ENCODE measurements at regions not wholly inside any gene's neighbourhood (a gene's known extent, or its start where the extent isn't known, plus 50 kb on each side); places are given as distances from the start of the nearest gene placed in this dataset.

GRCh38 chr2:175401956-175402469 is 220.5 kb upstream of the ATP5MC3 start:
- no peak for TF ChIP-seq CTCF (IDR thresholded peaks at IDR 0.05)
- no peak overlapping the region for H3K4me3 Mint-ChIP-seq (ENCODE audit: unreplicated experiment)
- no peaks in the 10 kb centered on the region for H3K27me3 Mint-ChIP-seq (ENCODE audit: unreplicated experiment)
- no peak for DNase-seq (ENCODE audit: extremely low spot score, unreplicated experiment)
- H3K4me1 Mint-ChIP-seq (ENCODE audit: unreplicated experiment), result no peaks in the 10 kb centered on the region
- H3K27ac Mint-ChIP-seq (ENCODE audit: unreplicated experiment), result no peak overlapping the region
- H3K36me3 Mint-ChIP-seq (ENCODE audit: unreplicated experiment), result no peaks in the 10 kb centered on the region
- H3K9me3 Mint-ChIP-seq (ENCODE audit: unreplicated experiment), result no peaks in the 10 kb centered on the region

GRCh38 chr2:175400975-175401374 is 219.5 kb upstream of the ATP5MC3 start:
- H3K4me3 Mint-ChIP-seq (ENCODE audit: unreplicated experiment), result no peak overlapping the region
- no peak overlapping the region for H3K27ac Mint-ChIP-seq (ENCODE audit: unreplicated experiment)
- DNase-seq (ENCODE audit: extremely low spot score, unreplicated experiment), result no peak
- TF ChIP-seq CTCF (IDR thresholded peaks at IDR 0.05), result no peak
- no peaks in the 10 kb centered on the region for H3K36me3 Mint-ChIP-seq (ENCODE audit: unreplicated experiment)
- no peaks in the 10 kb centered on the region for H3K9me3 Mint-ChIP-seq (ENCODE audit: unreplicated experiment)
- H3K4me1 Mint-ChIP-seq (ENCODE audit: unreplicated experiment), result no peaks in the 10 kb centered on the region
- peaks cover 4% of the 10 kb centered on the region for H3K27me3 Mint-ChIP-seq (ENCODE audit: unreplicated experiment)

DNA sequence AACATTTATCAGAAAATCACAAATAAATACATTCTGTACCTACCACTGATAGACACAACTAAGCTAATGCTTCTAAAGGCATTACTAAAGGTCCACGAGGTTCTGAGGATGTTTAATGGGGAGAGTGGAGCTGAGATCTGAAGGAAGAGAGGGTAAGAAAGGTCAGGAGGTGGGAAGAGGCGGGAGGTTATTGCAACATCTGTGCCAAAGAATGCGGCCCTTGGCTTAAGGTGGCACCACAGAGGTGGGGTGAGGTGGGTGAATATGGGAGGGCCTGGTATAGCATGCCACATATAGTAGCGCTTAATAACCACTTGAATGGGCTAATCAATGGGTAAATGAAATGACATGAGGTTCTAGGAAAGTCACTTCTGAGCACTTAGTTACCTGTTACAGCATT is 217.8 kb upstream of the ATP5MC3 start:
- Mint-ChIP-seq H3K9me3 (ENCODE audit: unreplicated experiment) (no peaks in the 10 kb centered on the region), H3K36me3 (ENCODE audit: unreplicated experiment) (no peaks in the 10 kb centered on the region), H3K4me3 (ENCODE audit: unreplicated experiment) (no peak overlapping the region), H3K27ac (ENCODE audit: unreplicated experiment) (no peak overlapping the region), H3K4me1 (ENCODE audit: unreplicated experiment) (no peaks in the 10 kb centered on the region), H3K27me3 (ENCODE audit: unreplicated experiment) (peaks cover 4% of the 10 kb centered on the region)
- TF ChIP-seq CTCF (IDR thresholded peaks at IDR 0.05), result no peak
- DNase-seq (ENCODE audit: extremely low spot score, unreplicated experiment), result no peak

GRCh38 chr2:175398848-175399247 is 217.3 kb upstream of the ATP5MC3 start:
- TF ChIP-seq CTCF (IDR thresholded peaks at IDR 0.05), result no peak
- H3K27me3 Mint-ChIP-seq (ENCODE audit: unreplicated experiment), result peaks cover 4% of the 10 kb centered on the region
- H3K4me1 Mint-ChIP-seq (ENCODE audit: unreplicated experiment), result no peaks in the 10 kb centered on the region
- H3K9me3 Mint-ChIP-seq (ENCODE audit: unreplicated experiment), result no peaks in the 10 kb centered on the region
- no peak for DNase-seq (ENCODE audit: extremely low spot score, unreplicated experiment)
- H3K4me3 Mint-ChIP-seq (ENCODE audit: unreplicated experiment), result no peak overlapping the region
- no peak overlapping the region for H3K27ac Mint-ChIP-seq (ENCODE audit: unreplicated experiment)
- no peaks in the 10 kb centered on the region for H3K36me3 Mint-ChIP-seq (ENCODE audit: unreplicated experiment)

GRCh38 chr2:175396696-175397095 is 215.2 kb upstream of the ATP5MC3 start:
- H3K27ac Mint-ChIP-seq (ENCODE audit: unreplicated experiment), result no peak overlapping the region
- peaks cover 4% of the 10 kb centered on the region for H3K27me3 Mint-ChIP-seq (ENCODE audit: unreplicated experiment)
- no peak for TF ChIP-seq CTCF (IDR thresholded peaks at IDR 0.05)
- no peak overlapping the region for H3K4me3 Mint-ChIP-seq (ENCODE audit: unreplicated experiment)
- H3K36me3 Mint-ChIP-seq (ENCODE audit: unreplicated experiment), result no peaks in the 10 kb centered on the region
- no peaks in the 10 kb centered on the region for H3K4me1 Mint-ChIP-seq (ENCODE audit: unreplicated experiment)
- no peaks in the 10 kb centered on the region for H3K9me3 Mint-ChIP-seq (ENCODE audit: unreplicated experiment)
- DNase-seq (ENCODE audit: extremely low spot score, unreplicated experiment), result no peak

Data from osteocyte (in vitro differentiated cells).